ENCODE measurements at regions not wholly inside any gene's neighbourhood (a gene's known extent, or its start where the extent isn't known, plus 50 kb on each side); places are given as distances from the start of the nearest gene placed in this dataset.

GRCh38 chr2:181130686-181131085 is 150.3 kb downstream of the UBE2E3 start:
- TF ChIP-seq POLR2AphosphoS5 (IDR thresholded peaks at IDR 0.05; ENCODE audit: low read depth, low read length) (no peak), POLR2A (IDR thresholded peaks at IDR 0.05; ENCODE audit: low read depth, low read length) (no peak)
